ENCODE measurements at regions not wholly inside any gene's neighbourhood (a gene's known extent, or its start where the extent isn't known, plus 50 kb on each side); places are given as distances from the start of the nearest gene placed in this dataset.
"Not testable (repeated sequence)": the region's sequence is repeated elsewhere in the genome, so short reads cannot be mapped to it uniquely, and the experiment has no call there.

GRCh38 chr20:52060794-52061714 is 130.5 kb downstream of the ZFP64 start:
- Histone ChIP-seq H3K27ac (ENCODE audit: control insufficient read depth, insufficient read depth, low read length) (no peak overlapping the region), H3K4me3 (ENCODE audit: control insufficient read depth in 2 of 3, extremely low read depth in 1 of 3, insufficient read depth in 2 of 3, low read depth in 1 of 3, low read length in 3 of 3) (no peak overlapping the region), H3K9ac (ENCODE audit: control insufficient read depth, extremely low read depth, insufficient read depth, low read length) (no peak overlapping the region), H3K36me3 (ENCODE audit: control insufficient read depth in 2 of 2, extremely low read depth in 1 of 2, insufficient read depth in 2 of 2, low read length in 2 of 2) (no peaks in the 10 kb centered on the region), H3K4me2 (ENCODE audit: control insufficient read depth, extremely low read depth, insufficient read depth, low read depth, low read length) (no peak overlapping the region), H3K27me3 (ENCODE audit: control insufficient read depth, extremely low read depth, insufficient read depth, low read length) (no peaks in the 10 kb centered on the region), H2AFZ (ENCODE audit: control insufficient read depth, low read length) (no peak overlapping the region), H4K20me1 (ENCODE audit: control insufficient read depth, extremely low read depth, insufficient read depth, low read length) (no peaks in the 10 kb centered on the region), H3K9me1 (ENCODE audit: control insufficient read depth, extremely low read depth, insufficient read depth, low read length) (no peaks in the 10 kb centered on the region), H3K4me1 (ENCODE audit: control insufficient read depth, extremely low read depth, insufficient read depth, low read length) (peaks cover 4% of the 10 kb centered on the region), H3K79me2 (ENCODE audit: control insufficient read depth, insufficient read depth, low read length) (no peaks in the 10 kb centered on the region), H3K9me3 (ENCODE audit: control insufficient read depth, low read depth, low read length) (no peaks in the 10 kb centered on the region)
- dilution Hi-C loops (cut with MboI; ENCODE audit: extremely low pct_ligation_motif_present, low sequenced_read_pairs): no loop called here
- FAIRE-seq (no peak), DNase-seq (ENCODE audit: low read depth, low spot score) (no peak)
- TF ChIP-seq CTCF (optimal IDR thresholded peaks at IDR 0.05 in 1 of 3, IDR thresholded peaks at IDR 0.05 in 1 of 3, conservative IDR thresholded peaks at IDR 0.05 in 1 of 3; ENCODE audit: extremely low read depth in 1 of 3, insufficient read depth in 2 of 3, low read length in 3 of 3) (peak in 2 of 3 experiments; percentile 19 to 40), EZH2 (IDR thresholded peaks at IDR 0.05; ENCODE audit: low read length) (no peak)

- H3K9me3 ChIP-seq (ENCODE audit: control insufficient read depth, low read depth, low read length); H3K79me2 ChIP-seq (ENCODE audit: control insufficient read depth, insufficient read depth, low read length); H3K4me2 ChIP-seq (ENCODE audit: control insufficient read depth, extremely low read depth, insufficient read depth, low read depth, low read length); H3K9me1 ChIP-seq (ENCODE audit: control insufficient read depth, extremely low read depth, insufficient read depth, low read length); H3K27me3 ChIP-seq (ENCODE audit: control insufficient read depth, extremely low read depth, insufficient read depth, low read length); dilution Hi-C loops (cut with MboI; ENCODE audit: extremely low pct_ligation_motif_present, low sequenced_read_pairs); FAIRE-seq; H2AFZ ChIP-seq (ENCODE audit: control insufficient read depth, low read length); H3K27ac ChIP-seq (ENCODE audit: control insufficient read depth, insufficient read depth, low read length); H3K4me3 ChIP-seq (ENCODE audit: control insufficient read depth in 2 of 3, extremely low read depth in 1 of 3, insufficient read depth in 2 of 3, low read depth in 1 of 3, low read length in 3 of 3); DNase-seq (ENCODE audit: low read depth, low spot score); H4K20me1 ChIP-seq (ENCODE audit: control insufficient read depth, extremely low read depth, insufficient read depth, low read length); H3K36me3 ChIP-seq (ENCODE audit: control insufficient read depth in 2 of 2, extremely low read depth in 1 of 2, insufficient read depth in 2 of 2, low read length in 2 of 2); H3K4me1 ChIP-seq (ENCODE audit: control insufficient read depth, extremely low read depth, insufficient read depth, low read length); H3K9ac ChIP-seq (ENCODE audit: control insufficient read depth, extremely low read depth, insufficient read depth, low read length): not testable (repeated sequence)
These were observed 134.4 kb downstream of the ZFP64 start for GRCh38 chr20:52057133-52057532.
